ENCODE measurements at regions not wholly inside any gene's neighbourhood (a gene's known extent, or its start where the extent isn't known, plus 50 kb on each side); places are given as distances from the start of the nearest gene placed in this dataset.

DNA sequence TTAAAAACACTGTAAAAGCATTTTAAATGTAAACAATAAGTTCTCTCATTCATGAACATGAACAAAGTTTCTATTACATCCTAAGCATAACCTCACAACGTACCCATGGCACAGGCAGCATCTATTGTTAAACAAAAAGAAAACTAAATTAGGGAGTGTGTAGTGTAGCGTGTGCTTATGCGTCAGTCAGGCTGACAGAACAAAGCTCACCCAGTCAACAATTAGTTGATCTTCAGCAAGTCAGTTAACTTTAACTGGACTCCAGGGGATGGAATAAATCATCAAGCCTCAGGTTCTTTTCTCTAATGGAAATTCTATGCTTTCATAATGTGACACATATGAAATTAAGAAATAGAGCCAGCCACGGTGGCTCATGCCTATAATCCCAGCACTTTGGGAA is 91.6 kb upstream of the ODAD2 start:
- POLR2A ChIA-PET: no interaction called here
- Histone ChIP-seq H4K20me1 (ENCODE audit: insufficient read depth) (no peaks in the 10 kb centered on the region), H3K4me3 (ENCODE audit: low read depth in 2 of 2, low read length in 1 of 2) (no peak overlapping the region), H3K9me2 (no peaks in the 10 kb centered on the region), H3F3A (replicated peaks; ENCODE audit: insufficient read depth) (peaks cover 6% of the 10 kb centered on the region), H3K4me1 (ENCODE audit: control insufficient read depth in 1 of 2, insufficient read depth in 2 of 2, low read depth in 1 of 2, low read length in 1 of 2) (0 out of 4 replicates have a peak, but pooled peaks cover 0 to 5% of the 10 kb centered on the region in 2 experiments), H3K4me2 (no peak overlapping the region), H3K79me2 (ENCODE audit: insufficient read depth) (no peaks in the 10 kb centered on the region), H3K27ac (ENCODE audit: low read depth in 2 of 2, low read length in 1 of 2) (no peak overlapping the region), H2AFZ (ENCODE audit: low read depth) (no peak overlapping the region; the same call in 1 of the 2 replicates), H3K27me3 (ENCODE audit: insufficient read depth) (peaks cover 5% of the 10 kb centered on the region; the same call in 1 of the 2 replicates), H3K36me3 (replicated peaks in 1 of 2; ENCODE audit: control insufficient read depth in 1 of 2, insufficient read depth in 2 of 2, low read length in 1 of 2) (no peaks in the 10 kb centered on the region), H3K9me3 (no peaks in the 10 kb centered on the region), H3K9ac (no peak overlapping the region)
- CTCF ChIA-PET: interaction anchor here (0.7 kb wide), 1 partner anchor 40 kb away, joined by 3 read pairs; no protein-coding TSS in a partner anchor
- DNase-seq: no peak
- TF ChIP-seq RFX5 (IDR thresholded peaks at IDR 0.05; ENCODE audit: low read length) (no peak), USF2 (IDR thresholded peaks at IDR 0.05; ENCODE audit: borderline replicate concordance, low read depth, low read length) (no peak), TAF1 (IDR thresholded peaks at IDR 0.05; ENCODE audit: borderline replicate concordance, low read depth, low read length) (no peak), FOXJ3 (CRISPR knock-in tag; IDR thresholded peaks at IDR 0.05) (no peak)
- TF ChIP-seq, protein P1, sequence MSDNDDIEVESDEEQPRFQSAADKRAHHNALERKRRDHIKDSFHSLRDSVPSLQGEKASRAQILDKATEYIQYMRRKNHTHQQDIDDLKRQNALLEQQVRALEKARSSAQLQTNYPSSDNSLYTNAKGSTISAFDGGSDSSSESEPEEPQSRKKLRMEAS (IDR thresholded peaks at IDR 0.05; ENCODE audit: low read depth): no peak
- TF ChIP-seq, protein P2, sequence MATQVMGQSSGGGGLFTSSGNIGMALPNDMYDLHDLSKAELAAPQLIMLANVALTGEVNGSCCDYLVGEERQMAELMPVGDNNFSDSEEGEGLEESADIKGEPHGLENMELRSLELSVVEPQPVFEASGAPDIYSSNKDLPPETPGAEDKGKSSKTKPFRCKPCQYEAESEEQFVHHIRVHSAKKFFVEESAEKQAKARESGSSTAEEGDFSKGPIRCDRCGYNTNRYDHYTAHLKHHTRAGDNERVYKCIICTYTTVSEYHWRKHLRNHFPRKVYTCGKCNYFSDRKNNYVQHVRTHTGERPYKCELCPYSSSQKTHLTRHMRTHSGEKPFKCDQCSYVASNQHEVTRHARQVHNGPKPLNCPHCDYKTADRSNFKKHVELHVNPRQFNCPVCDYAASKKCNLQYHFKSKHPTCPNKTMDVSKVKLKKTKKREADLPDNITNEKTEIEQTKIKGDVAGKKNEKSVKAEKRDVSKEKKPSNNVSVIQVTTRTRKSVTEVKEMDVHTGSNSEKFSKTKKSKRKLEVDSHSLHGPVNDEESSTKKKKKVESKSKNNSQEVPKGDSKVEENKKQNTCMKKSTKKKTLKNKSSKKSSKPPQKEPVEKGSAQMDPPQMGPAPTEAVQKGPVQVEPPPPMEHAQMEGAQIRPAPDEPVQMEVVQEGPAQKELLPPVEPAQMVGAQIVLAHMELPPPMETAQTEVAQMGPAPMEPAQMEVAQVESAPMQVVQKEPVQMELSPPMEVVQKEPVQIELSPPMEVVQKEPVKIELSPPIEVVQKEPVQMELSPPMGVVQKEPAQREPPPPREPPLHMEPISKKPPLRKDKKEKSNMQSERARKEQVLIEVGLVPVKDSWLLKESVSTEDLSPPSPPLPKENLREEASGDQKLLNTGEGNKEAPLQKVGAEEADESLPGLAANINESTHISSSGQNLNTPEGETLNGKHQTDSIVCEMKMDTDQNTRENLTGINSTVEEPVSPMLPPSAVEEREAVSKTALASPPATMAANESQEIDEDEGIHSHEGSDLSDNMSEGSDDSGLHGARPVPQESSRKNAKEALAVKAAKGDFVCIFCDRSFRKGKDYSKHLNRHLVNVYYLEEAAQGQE (IDR thresholded peaks at IDR 0.05; ENCODE audit: low read depth, low read length): no peak
- WGBS (ENCODE audit: low lambda C conversion rate): 43% methylated on average over 4 of the region's 4 CpGs

DNA sequence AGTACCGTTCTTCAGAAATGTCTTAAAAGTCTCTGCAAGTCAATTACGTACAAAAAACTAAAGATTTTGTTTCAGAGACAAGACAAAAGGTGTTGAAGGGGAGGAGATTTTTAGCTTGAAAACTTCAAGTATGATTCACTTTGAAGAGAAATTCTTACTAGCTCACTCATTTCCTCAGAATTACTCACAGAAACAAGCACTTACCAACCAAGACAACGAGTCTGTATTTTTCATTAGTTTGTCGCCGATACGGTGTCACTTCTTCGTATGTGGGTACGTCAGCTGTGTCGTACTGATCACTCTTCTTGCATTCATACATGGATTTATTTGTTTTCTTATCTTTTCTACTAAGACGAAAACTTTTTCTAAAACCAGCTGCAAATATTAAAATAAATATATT is 90.6 kb upstream of the ODAD2 start:
- H3K27ac ChIP-seq (ENCODE audit: low read depth in 2 of 2, low read length in 1 of 2): peak overlapping the region in 1 of 2 experiments; percentile 72; a peak in 2 of 4 replicates
- no peaks in the 10 kb centered on the region for H3K9me3 ChIP-seq
- H3K4me2 ChIP-seq: peak overlapping the region; percentile 67
- peak overlapping the region; percentile 39; the same call in 1 of the 2 replicates for H3K9ac ChIP-seq
- H3K9me2 ChIP-seq: no peaks in the 10 kb centered on the region
- peak overlapping the region; percentile 75; the same call in 1 of the 2 replicates for H2AFZ ChIP-seq (ENCODE audit: low read depth)
- H4K20me1 ChIP-seq (ENCODE audit: insufficient read depth): no peaks in the 10 kb centered on the region
- no peaks in the 10 kb centered on the region for H3K79me2 ChIP-seq (ENCODE audit: insufficient read depth)
- peaks cover 5% of the 10 kb centered on the region; the same call in 1 of the 2 replicates for H3K27me3 ChIP-seq (ENCODE audit: insufficient read depth)
- H3F3A ChIP-seq (replicated peaks; ENCODE audit: insufficient read depth): peaks cover 6% of the 10 kb centered on the region
- ChIA-PET POLR2A (no interaction called here), CTCF (no interaction called here)
- no peaks in the 10 kb centered on the region for H3K36me3 ChIP-seq (replicated peaks in 1 of 2; ENCODE audit: control insufficient read depth in 1 of 2, insufficient read depth in 2 of 2, low read length in 1 of 2)
- no peak for DNase-seq
- WGBS (ENCODE audit: low lambda C conversion rate): 13% methylated on average over 10 of the region's 10 CpGs
- peak overlapping the region in 1 of 2 experiments; percentile 32; a peak in 2 of 4 replicates for H3K4me3 ChIP-seq (ENCODE audit: low read depth in 2 of 2, low read length in 1 of 2)
- 0 out of 4 replicates have a peak, but pooled peaks cover 0 to 5% of the 10 kb centered on the region in 2 experiments for H3K4me1 ChIP-seq (ENCODE audit: control insufficient read depth in 1 of 2, insufficient read depth in 2 of 2, low read depth in 1 of 2, low read length in 1 of 2)
- no peak for TF ChIP-seq TCF12 (IDR thresholded peaks at IDR 0.05)
- TF ChIP-seq ZBTB33 (IDR thresholded peaks at IDR 0.05; ENCODE audit: borderline replicate concordance, low read depth): no peak
- no peak for TF ChIP-seq MXI1 (IDR thresholded peaks at IDR 0.05; ENCODE audit: low read depth, low read length)
- TF ChIP-seq NRF1 (IDR thresholded peaks at IDR 0.05; ENCODE audit: low read depth, low read length): no peak
- peak; percentile 23; the same call in 1 of the 2 replicates for TF ChIP-seq JUND (IDR thresholded peaks at IDR 0.05)
- TF ChIP-seq USF2 (IDR thresholded peaks at IDR 0.05; ENCODE audit: borderline replicate concordance, low read depth, low read length): no peak
- no peak for TF ChIP-seq RAD21 (IDR thresholded peaks at IDR 0.05; ENCODE audit: low read length)
- TF ChIP-seq FOXM1 (IDR thresholded peaks at IDR 0.05; ENCODE audit: low read depth): no peak
- no peak for TF ChIP-seq SMC3 (IDR thresholded peaks at IDR 0.05; ENCODE audit: low read depth, low read length)
- TF ChIP-seq, protein P3, sequence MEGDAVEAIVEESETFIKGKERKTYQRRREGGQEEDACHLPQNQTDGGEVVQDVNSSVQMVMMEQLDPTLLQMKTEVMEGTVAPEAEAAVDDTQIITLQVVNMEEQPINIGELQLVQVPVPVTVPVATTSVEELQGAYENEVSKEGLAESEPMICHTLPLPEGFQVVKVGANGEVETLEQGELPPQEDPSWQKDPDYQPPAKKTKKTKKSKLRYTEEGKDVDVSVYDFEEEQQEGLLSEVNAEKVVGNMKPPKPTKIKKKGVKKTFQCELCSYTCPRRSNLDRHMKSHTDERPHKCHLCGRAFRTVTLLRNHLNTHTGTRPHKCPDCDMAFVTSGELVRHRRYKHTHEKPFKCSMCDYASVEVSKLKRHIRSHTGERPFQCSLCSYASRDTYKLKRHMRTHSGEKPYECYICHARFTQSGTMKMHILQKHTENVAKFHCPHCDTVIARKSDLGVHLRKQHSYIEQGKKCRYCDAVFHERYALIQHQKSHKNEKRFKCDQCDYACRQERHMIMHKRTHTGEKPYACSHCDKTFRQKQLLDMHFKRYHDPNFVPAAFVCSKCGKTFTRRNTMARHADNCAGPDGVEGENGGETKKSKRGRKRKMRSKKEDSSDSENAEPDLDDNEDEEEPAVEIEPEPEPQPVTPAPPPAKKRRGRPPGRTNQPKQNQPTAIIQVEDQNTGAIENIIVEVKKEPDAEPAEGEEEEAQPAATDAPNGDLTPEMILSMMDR (IDR thresholded peaks at IDR 0.05): no peak
- TF ChIP-seq IRF3 (IDR thresholded peaks at IDR 0.05; ENCODE audit: low read depth, low read length): no peak
